HL-60 (cell line): ENCODE measurements at regions not wholly inside any gene's neighbourhood (a gene's known extent, or its start where the extent isn't known, plus 50 kb on each side); places are given as distances from the start of the nearest gene placed in this dataset.

Source experiments
- DNase-seq, 2 experiments: peaks; one replicate each; pipeline ENCODE4 v3.0.0-alpha.2; 2010 to 2020; ENCODE audit warnings: low read depth in 1 of 2, low spot score in 1 of 2
- H3K27ac ChIP-seq: fragments of 250-450 bp; sonication (Bioruptor Pico); replicated peaks from 2 replicates; pipeline ENCODE4 v1.5.1; 2020; ENCODE audit warnings: mild to moderate bottlenecking, moderate library complexity
- H3K27me3 ChIP-seq: fragments of 250-450 bp; sonication (Bioruptor Pico); 2 replicates; pipeline ENCODE4 v1.5.1; 2021; ENCODE audit warnings: mild to moderate bottlenecking, moderate library complexity; ENCODE audit not compliant: insufficient read depth, poor library complexity, severe bottlenecking
- H3K4me3 ChIP-seq: replicated peaks from 2 replicates; pipeline ENCODE4 v1.5.1; 2011; ENCODE audit warnings: mild to moderate bottlenecking, control low read depth, low read length; ENCODE audit not compliant: insufficient read depth
- GABPA ChIP-seq: IDR thresholded peaks from 2 replicates; pipeline ENCODE4 v1.6.1; 2012; ENCODE audit warnings: low read depth
- POLR2AphosphoS5 ChIP-seq: IDR thresholded peaks from 2 replicates; pipeline ENCODE4 v1.6.1; 2012; ENCODE audit warnings: low read depth
- SPI1 ChIP-seq: IDR thresholded peaks from 2 replicates; pipeline ENCODE4 v1.6.1; 2012; ENCODE audit warnings: low read depth, mild to moderate bottlenecking, borderline replicate concordance
- TF ChIP-seq, protein P1 (sequence below): IDR thresholded peaks from one replicate; pipeline ENCODE4 v1.5.1; 2011; ENCODE audit warnings: low read length, control low read depth, inconsistent platforms; ENCODE audit not compliant: insufficient read depth
- TF ChIP-seq, protein P2 (sequence below): IDR thresholded peaks from 2 replicates; pipeline ENCODE4 v1.6.1; 2012; ENCODE audit warnings: low read depth; ENCODE audit not compliant: insufficient replicate concordance

DNA sequence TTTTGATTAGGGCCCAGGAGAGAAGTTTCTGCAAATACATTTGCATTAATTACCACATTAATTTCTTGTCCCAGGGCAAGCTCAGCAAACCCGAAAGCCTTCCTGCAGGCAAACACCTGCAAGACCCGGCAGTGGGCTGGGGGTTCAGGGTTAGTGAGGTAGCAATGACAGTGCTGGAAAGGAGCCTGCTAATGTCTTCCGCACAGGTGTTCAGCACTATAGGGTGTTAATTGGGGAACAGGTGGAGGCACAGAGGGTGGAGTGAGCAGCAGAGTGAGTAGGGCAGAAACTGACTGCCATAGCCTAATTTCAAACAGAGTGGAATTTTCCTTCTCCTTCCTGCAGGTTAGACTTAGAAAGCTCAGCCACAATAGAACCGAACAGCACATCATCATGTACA, 50.9 kb upstream of the UBASH3B start:
- peaks cover 2% of the 10 kb centered on the region for H3K27me3 ChIP-seq
- TF ChIP-seq, protein P1, sequence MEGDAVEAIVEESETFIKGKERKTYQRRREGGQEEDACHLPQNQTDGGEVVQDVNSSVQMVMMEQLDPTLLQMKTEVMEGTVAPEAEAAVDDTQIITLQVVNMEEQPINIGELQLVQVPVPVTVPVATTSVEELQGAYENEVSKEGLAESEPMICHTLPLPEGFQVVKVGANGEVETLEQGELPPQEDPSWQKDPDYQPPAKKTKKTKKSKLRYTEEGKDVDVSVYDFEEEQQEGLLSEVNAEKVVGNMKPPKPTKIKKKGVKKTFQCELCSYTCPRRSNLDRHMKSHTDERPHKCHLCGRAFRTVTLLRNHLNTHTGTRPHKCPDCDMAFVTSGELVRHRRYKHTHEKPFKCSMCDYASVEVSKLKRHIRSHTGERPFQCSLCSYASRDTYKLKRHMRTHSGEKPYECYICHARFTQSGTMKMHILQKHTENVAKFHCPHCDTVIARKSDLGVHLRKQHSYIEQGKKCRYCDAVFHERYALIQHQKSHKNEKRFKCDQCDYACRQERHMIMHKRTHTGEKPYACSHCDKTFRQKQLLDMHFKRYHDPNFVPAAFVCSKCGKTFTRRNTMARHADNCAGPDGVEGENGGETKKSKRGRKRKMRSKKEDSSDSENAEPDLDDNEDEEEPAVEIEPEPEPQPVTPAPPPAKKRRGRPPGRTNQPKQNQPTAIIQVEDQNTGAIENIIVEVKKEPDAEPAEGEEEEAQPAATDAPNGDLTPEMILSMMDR, result no peak
- no peak for TF ChIP-seq SPI1
- no peak overlapping the region for H3K4me3 ChIP-seq
- no peak for DNase-seq
- no peak overlapping the region for H3K27ac ChIP-seq

GRCh38 chr11:122601141-122602125, 54.1 kb upstream of the UBASH3B start:
- no peak overlapping the region for H3K27ac ChIP-seq
- peaks cover 2% of the 10 kb centered on the region for H3K27me3 ChIP-seq
- no peak for DNase-seq
- H3K4me3 ChIP-seq, result no peak overlapping the region
- TF ChIP-seq GABPA (no peak), POLR2AphosphoS5 (no peak), SPI1 (no peak)
- TF ChIP-seq, protein P2, sequence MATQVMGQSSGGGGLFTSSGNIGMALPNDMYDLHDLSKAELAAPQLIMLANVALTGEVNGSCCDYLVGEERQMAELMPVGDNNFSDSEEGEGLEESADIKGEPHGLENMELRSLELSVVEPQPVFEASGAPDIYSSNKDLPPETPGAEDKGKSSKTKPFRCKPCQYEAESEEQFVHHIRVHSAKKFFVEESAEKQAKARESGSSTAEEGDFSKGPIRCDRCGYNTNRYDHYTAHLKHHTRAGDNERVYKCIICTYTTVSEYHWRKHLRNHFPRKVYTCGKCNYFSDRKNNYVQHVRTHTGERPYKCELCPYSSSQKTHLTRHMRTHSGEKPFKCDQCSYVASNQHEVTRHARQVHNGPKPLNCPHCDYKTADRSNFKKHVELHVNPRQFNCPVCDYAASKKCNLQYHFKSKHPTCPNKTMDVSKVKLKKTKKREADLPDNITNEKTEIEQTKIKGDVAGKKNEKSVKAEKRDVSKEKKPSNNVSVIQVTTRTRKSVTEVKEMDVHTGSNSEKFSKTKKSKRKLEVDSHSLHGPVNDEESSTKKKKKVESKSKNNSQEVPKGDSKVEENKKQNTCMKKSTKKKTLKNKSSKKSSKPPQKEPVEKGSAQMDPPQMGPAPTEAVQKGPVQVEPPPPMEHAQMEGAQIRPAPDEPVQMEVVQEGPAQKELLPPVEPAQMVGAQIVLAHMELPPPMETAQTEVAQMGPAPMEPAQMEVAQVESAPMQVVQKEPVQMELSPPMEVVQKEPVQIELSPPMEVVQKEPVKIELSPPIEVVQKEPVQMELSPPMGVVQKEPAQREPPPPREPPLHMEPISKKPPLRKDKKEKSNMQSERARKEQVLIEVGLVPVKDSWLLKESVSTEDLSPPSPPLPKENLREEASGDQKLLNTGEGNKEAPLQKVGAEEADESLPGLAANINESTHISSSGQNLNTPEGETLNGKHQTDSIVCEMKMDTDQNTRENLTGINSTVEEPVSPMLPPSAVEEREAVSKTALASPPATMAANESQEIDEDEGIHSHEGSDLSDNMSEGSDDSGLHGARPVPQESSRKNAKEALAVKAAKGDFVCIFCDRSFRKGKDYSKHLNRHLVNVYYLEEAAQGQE, result no peak
- TF ChIP-seq, protein P1, result no peak

GRCh38 chr11:122600290-122600689, 55.2 kb upstream of the UBASH3B start:
- Histone ChIP-seq H3K27me3 (peaks cover 2% of the 10 kb centered on the region), H3K27ac (no peak overlapping the region), H3K4me3 (no peak overlapping the region)
- TF ChIP-seq POLR2AphosphoS5, result no peak
- TF ChIP-seq GABPA, result no peak
- TF ChIP-seq, protein P1, result no peak
- TF ChIP-seq, protein P2, result no peak
- TF ChIP-seq SPI1, result no peak
- DNase-seq, result no peak
